Muscle of arm (tissue), 1 donor: ENCODE measurements at regions not wholly inside any gene's neighbourhood (a gene's known extent, or its start where the extent isn't known, plus 50 kb on each side); places are given as distances from the start of the nearest gene placed in this dataset.
A peak's percentile ranks its signal among the peaks of the same experiment; 100 is the strongest.

ENCODE experiments used
- DNase-seq: peaks from one replicate; pipeline ENCODE4 v3.0.0-alpha.2; 2013

DNA sequence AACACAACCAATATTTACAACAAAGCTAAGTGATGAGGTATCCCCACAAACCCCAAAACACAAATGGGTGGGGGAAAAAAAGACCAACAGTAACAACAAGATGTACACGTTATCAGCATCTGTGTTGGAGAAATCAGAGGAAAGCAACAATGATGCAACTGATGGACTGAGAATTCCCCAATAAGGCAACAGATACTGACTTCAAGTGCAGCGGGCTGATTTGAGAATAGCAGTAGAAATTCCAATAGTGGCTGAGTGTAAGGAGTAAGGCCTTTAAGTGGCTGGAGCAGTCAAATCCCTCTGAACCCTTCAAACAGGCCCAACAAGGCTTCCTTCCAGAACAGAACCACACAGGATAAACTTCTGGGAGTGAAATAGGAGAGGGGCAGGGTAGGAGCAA is 97.6 kb downstream of the TM2D1 start:
- no peak for DNase-seq

- DNase-seq = no peak
These were observed 98.1 kb downstream of the TM2D1 start for GRCh38 chr1:61626816-61627215.

GRCh38 chr1:61623852-61624251 is 101.1 kb downstream of the TM2D1 start:
- DNase-seq = no peak

DNA sequence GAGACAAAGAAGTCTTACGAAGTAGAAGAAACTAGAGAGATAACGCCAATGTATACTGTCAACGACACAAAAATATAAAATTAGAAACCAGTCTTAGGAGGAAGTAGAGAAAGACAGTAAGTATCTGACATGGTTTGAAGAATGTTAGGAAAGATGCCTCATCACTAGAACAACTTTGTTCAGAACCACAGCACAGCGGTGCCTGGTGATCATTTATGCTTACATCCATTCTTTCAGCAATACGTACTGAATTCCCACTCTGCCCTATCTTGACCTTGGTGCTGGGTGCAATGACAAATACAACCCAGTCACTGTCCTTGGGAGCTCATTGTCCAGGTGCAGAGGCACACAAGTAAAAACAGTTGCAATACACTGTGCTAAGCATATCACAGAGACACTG is 104.4 kb downstream of the TM2D1 start:
- DNase-seq = no peak

- DNase-seq = no peak
These were observed 106.2 kb downstream of the TM2D1 start for GRCh38 chr1:61618755-61619154.

GRCh38 chr1:61618193-61618592 is 106.7 kb downstream of the TM2D1 start:
- no peak for DNase-seq

GRCh38 chr1:61616830-61617229 is 108.1 kb downstream of the TM2D1 start:
- no peak for DNase-seq

- DNase-seq = no peak
These were observed 112.3 kb downstream of the TM2D1 start for GRCh38 chr1:61612602-61613001.

DNA sequence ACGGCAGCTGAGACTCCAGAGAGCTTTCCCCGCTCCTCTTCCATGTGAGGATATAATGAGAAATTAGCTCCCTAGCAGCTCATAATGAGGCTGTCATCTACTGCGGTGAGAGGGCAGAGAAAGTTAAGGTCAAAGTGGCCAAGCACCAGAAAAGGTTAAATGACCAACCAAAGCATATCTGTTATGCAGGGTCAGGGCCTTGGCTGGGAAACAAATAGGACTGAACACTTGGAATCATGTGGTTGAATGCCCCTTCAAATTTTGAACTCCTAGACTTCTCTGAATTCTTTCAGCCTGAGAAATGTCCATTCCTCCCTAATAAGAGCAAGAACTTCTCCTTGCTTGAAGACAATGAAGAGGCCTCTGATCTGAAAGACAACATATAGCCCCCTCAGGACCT is 115.9 kb downstream of the TM2D1 start:
- no peak for DNase-seq

DNA sequence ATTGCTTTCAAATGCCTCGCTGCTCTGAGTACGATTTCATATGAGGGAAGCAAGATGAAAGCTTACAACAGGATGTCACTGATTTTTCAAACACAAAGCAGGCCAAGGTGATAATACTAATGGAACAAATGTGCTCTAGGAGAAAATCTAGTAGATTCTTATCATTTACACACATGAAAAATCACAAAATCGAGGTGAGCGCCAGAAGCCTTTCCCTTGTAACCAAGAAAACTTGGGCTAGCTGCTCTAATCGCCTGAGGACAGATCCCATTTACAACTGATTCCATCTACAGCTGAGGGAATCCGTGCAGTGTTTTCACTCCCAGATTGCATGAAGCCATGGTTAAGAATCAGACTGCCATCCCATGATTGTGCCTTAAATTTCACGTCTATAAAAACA is 117.5 kb downstream of the TM2D1 start:
- DNase-seq = no peak

DNA sequence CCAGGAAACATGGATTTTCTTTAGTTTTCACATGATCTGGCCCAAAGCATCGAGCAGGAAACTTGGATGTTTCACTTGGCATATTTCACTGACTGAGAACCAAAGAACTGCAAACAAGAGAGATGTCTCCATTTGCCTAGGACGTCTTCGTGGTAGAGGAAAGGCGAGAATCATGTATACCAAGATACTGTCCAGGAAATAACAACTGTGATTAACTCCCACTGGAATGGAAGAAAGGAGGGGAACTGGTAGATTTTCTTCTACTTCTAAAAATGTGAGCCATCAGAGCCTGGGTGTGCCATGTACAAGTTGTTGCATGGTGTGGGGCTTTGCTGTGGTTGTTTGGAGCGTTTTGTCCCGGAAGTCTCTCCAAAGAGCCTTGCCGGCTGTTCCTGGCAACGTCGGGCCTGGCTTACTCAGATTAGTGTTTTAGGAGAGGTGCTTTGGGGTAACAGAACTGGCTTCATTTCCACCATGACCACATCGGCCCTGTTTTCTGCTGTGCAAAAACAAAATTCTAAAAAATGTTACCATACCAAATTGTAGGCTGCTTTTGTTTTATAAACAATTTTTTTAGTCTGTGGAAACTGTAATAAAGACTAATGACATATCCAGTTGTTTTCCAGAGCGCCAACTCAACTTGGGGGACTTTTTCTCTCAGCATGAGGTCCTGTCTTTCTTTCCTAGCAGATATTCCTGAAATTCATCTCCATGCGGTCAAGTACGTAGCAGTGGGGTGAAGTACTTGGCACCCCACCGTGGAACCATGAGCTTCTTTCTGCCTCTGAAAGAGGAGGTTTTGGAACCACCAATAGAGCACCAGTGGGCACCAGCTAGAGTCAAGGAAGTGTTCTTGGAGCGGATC is 118.3 kb downstream of the TM2D1 start:
- DNase-seq = peak; percentile 44

- DNase-seq = no peak
These were observed 119.2 kb downstream of the TM2D1 start for GRCh38 chr1:61605607-61606321.

DNA sequence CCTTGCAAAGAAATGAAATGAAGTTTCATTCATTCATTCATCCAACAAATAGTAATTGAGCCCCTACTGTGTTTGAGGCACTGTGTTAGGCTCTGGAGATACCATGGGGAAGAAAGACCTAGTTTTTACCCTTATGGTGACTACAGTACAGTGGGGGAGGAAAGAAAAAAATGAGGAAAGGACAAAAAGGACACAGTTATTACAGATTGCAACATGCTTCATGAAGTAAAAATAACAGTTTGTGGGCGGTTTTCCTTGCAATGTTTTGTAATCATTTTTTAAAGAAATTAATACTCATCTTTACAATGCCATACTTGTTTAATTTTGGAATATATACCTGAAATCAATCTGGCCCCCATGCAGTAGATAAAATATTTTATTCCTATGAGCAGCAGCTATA is 120.3 kb downstream of the TM2D1 start:
- no peak for DNase-seq

- DNase-seq = no peak
These were observed 120.7 kb downstream of the TM2D1 start for GRCh38 chr1:61604261-61604660.

- DNase-seq = no peak
These were observed 122.3 kb downstream of the TM2D1 start for GRCh38 chr1:61602663-61603062.

GRCh38 chr1:61597601-61598000 is 127.3 kb downstream of the TM2D1 start:
- DNase-seq = no peak

DNA sequence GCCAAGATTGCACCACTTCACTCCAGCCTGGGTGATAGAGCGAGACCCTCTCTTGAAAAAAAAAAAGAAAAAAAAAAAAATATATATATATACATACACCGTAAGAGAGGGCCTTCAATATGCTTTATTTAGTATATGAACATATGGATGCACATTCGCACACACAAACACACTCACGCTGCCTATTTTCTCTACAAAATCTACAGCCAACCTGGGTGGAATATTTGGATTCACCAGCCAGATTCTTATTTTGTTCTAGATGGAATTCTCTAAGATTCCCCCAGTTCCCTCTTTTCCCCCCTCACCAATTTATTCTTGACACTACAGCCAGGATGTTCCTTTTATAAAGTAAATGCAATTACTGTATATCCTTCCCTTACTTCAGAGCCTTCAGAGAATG is 131.6 kb downstream of the TM2D1 start:
- no peak for DNase-seq

- no peak for DNase-seq
These were observed 133.6 kb downstream of the TM2D1 start for GRCh38 chr1:61591351-61591750.

GRCh38 chr1:61588736-61589672 is 135.9 kb downstream of the TM2D1 start:
- DNase-seq = peak; percentile 54

GRCh38 chr1:61585714-61586113 is 139.2 kb downstream of the TM2D1 start:
- no peak for DNase-seq

DNA sequence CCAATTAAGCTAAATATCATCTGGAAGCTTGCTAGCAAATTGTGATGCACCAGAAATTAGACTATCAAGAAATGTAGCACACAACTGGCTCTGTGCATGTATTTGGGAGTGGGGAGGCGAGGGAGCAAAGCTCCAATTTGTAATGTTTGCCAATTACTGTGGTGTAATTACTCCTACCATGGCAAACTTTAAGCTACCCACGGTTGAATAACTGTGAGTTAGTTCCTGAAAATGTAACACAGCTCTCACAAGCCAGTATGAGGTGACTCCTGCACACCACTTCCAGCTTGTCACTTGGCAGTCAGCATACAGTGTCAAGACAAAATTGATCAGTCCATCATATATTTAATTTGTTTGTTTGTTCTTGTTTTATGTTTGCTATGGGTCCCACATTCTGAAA is 141.2 kb downstream of the TM2D1 start:
- DNase-seq = no peak

DNA sequence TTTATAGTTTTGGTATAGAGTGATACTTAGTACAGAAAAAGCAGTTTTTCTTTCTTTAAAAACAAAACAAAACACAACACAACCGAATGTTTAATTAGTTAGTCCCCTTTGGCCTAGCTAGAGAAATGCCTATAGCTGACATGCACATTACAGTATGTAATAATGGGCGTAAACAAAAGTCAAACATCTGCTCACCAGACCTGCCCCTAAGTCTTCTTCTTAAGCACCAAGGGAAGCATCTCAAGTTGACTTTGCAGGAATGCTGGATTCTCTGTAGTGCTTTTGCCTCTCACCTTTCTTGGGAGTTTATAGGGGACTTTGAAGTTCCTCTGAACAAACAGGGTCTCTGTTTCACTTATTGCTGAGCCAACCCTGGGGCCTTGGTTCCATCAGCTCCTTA is 143.7 kb downstream of the TM2D1 start:
- no peak for DNase-seq
